HG03097 (cell line): ENCODE measurements at regions not wholly inside any gene's neighbourhood (a gene's known extent, or its start where the extent isn't known, plus 50 kb on each side); places are given as distances from the start of the nearest gene placed in this dataset.
"Not testable (repeated sequence)": the region's sequence is repeated elsewhere in the genome, so short reads cannot be mapped to it uniquely, and the experiment has no call there.

Source experiments
- ATAC-seq: cut with Tn5 transposase; IDR thresholded peaks from one replicate; pipeline ENCODE4 v1.9.1; 2021; ENCODE audit not compliant: unreplicated experiment, low FRiP score

DNA sequence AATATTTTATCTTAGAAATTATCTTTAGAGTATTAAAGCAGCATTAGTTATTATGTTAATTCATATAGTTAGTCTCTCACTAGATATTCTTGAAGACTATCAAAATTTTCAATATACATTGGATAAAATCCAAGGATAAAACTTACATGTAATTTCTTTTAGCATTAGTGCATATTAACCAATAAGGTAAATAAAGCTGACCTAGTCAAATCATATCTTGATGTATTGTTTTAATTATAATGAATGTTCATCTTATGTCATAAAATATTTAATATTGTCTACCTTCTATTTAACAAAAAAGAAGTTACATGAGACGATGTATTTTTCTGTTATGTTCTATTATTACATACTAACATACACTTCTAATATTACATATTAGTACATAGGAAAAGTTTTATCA is 301.7 kb upstream of the DAB2 start:
- no peak for ATAC-seq

GRCh38 chr5:39721394-39721793 is 296.6 kb upstream of the DAB2 start:
- no peak for ATAC-seq

DNA sequence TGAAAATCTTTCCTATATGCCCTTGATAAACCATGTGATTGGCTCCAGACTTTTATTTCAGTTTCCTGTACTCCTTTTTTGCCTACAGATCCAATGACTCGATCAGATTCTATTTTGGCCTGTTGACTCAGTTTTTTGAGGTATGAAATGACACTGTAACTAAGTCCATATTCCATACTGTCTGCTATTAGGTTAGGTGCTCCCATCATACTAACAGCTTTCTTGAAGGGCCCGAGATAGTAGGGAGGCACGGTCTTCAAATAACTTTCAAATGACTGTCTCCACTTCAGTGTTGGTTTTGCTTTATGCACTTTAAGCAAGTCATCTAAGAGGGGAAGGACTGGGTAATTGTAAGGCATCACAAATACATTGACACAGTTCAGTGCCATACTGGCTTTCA is 295.4 kb upstream of the DAB2 start:
- ATAC-seq, result no peak

DNA sequence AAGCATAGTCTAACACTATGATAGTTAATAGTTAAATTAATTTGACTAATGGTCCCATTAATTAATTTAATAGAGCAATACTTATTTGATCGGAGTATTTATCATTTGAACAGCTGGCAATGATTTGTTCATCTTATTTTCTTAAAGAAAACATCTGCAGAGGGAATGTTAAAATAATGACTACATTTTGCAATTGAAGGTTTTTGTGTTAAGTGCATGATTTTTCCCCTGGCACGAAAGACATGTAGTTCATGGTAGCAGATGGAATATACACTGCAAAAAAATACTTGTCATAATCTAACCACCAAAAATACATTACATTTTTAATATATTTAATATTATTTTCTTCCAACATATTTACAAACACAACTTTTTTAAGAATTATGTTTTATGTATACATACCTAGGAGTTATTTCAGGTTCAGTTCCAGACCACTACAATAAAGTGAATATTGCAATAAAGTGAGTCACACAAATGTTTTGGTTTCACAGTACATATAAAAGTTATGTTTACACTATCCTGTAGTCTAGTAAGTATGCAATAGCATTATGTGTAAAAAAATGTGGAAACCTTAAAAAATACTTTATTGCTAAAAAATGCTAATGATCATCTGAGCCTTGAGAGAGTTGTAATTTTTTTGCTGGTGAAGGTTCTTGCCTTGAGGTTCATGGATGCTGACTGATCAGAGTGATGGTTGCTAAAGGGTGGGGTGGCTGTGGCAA is 292.6 kb upstream of the DAB2 start:
- ATAC-seq, result no peak

GRCh38 chr5:39716532-39717028 is 291.8 kb upstream of the DAB2 start:
- ATAC-seq, result no peak

GRCh38 chr5:39714036-39714698 is 289.4 kb upstream of the DAB2 start:
- ATAC-seq, result no peak

GRCh38 chr5:39713250-39713916 is 288.6 kb upstream of the DAB2 start:
- ATAC-seq, result no peak

DNA sequence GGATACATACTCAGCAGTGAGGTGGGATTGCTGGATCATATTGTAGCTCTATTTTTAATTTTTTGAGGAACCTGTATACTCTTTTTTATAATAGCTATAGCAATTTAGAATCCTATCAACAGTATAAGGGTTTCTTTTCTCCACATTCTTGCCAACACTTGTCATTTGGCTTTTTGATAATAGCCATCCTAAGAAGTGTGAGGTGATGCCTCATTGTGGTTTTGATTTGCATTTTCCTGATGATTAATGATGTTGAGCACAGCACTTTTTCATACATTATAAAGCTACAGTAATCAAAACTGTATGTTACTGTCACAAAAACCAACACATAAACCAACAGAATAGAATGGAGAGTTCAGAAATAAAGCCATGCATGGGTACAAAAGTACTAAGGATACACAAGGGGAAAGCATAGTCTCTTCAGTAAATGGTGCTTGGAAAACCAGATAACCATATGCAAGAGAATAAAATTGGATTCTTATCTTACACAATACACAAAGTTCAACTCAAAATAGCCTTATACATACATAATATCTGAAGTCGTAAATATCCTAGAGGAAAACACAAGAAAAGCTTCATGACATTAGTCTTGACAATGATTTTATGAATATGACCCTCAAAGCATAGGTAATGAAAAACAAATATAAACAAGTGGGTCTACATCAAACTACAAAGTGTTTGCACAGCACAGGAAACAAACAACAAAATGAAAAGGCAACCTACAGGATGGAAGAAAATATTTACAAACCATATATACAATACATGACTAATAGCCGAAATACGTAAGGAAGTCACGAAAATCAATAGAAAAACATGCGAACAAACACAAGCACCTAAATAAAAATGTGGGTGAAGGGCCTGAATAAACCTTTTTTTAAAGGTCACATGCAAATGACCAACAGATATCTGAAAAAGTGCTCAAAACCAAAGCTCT is 287.8 kb upstream of the DAB2 start:
- ATAC-seq, result no peak

- no peak for ATAC-seq
Observed at GRCh38 chr5:39711821-39712220, 287.0 kb upstream of the DAB2 start.

- no peak for ATAC-seq
Observed at GRCh38 chr5:39709032-39709431, 284.3 kb upstream of the DAB2 start.

DNA sequence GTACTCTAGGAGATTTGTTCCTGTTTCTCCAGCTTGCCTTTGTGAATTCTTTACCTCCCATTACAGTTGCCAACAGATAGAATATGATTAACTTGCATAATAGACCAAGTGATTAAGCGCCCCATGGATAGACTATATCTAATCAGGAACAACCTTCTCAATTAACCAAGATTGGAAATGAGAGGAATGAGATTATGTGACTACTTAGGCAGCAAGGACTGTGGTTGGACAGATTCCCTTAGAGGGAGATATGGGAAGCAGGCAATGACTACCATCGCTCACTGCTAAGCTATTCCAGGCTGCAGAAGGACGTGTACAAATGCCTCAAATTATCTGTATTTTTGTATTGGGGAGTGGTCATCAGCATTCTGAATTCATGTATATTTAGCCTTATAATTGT is 278.1 kb upstream of the DAB2 start:
- no peak for ATAC-seq

GRCh38 chr5:39700523-39700922 is 275.7 kb upstream of the DAB2 start:
- ATAC-seq, result no peak

DNA sequence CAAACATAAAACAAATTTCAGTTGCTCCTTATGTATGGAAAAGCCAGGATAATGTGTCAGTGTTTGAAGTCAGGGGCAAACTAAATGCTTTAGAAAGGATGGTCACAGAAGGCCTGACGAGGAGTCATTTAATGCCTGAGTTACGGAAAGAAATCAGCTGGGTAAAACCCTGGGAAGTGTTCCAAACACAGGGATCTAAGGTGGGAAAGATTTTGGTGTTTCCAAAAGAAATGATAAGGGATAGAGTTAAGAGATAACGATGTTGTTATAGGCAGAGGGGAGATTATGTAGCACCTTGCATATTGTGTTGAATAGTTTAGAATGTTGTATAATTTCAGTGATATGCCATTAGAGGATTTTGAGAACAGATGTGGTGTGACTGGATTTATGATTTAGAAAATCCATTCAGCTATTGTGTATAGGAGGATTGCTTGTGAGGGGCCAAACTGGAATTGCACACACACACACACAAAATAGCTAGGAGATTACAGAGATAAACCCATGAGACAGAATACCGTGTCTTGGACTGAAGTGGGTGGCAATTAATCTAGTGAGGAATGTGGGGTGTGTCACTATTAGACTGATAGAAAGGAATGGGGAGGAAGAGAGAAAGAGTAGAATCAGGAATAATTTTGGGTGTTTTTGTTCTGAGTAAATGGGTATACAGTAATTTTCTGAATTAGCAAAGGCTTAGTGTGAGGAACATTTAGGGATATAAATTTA is 274.2 kb upstream of the DAB2 start:
- no peak for ATAC-seq

DNA sequence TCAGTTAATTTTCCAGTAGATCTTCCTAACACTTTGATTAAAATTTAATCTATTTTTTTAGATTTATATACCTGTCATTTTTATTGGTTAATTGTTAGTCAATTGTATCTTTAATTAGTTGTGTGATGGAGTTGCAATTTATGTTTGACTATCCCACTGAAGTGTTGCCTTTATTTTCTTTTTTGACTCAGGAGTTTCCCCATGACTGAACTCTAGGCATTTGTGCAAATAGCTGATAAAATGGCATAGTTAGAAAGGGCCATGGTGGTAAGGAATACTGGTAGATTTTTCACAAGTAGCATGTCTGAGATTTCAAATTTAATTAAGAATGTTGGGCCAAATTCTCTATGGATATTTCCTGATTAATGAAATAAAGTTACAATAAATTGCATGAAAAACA is 273.1 kb upstream of the DAB2 start:
- ATAC-seq, result no peak

DNA sequence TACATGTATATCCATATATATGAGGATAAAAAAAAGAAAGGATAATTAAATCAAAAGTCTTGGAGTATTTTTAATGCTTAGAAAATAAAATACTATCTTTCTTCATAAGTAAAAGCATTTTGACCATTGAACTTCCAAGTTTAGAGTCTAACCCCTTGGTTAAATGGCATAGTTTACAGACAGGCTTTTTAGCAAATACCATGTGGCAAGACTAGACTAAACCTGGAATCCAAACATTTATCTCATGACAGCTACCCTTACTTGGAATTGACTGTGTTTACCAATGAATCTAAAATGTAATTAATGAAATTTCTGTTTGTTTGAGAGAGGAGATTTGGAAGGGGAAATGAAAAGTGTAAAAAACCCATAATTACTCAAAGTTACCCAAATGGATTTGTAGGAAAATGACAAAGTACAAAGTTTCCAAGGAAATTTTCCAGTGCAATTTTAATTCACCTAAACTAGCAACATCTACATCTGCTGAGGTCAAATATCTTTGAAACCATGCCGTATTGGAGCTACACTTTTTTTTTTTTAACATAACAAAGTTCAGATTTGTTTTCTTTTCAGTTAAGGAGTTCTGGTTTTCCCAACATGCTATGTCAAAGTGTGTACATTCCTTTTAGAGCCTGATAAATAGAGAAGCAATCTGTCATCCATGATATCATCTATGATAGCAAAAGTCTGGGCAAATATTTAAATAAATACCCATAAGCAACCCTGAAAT is 272.1 kb upstream of the DAB2 start:
- ATAC-seq, result no peak

GRCh38 chr5:39691993-39692392 is 267.2 kb upstream of the DAB2 start:
- ATAC-seq, result no peak

GRCh38 chr5:39691136-39691535 is 266.4 kb upstream of the DAB2 start:
- no peak for ATAC-seq

DNA sequence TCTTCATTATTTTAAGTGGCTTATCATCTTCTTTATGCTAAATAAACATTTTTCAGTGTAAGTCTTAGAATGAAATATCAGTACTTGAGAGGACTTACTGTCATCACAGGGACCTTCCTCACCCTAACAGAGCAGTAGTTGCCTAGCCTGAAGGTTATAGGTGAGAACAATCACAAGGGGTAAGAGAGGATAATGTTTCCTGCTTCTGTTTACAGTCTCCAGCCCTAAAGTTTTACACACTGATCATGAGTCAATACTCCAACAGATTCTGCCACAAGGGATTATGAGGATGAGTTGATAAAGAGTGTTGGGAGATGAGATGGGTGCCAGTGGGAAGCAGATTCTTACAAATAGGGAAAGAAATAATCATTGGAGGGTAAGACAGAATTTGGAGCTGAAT is 265.1 kb upstream of the DAB2 start:
- no peak for ATAC-seq

DNA sequence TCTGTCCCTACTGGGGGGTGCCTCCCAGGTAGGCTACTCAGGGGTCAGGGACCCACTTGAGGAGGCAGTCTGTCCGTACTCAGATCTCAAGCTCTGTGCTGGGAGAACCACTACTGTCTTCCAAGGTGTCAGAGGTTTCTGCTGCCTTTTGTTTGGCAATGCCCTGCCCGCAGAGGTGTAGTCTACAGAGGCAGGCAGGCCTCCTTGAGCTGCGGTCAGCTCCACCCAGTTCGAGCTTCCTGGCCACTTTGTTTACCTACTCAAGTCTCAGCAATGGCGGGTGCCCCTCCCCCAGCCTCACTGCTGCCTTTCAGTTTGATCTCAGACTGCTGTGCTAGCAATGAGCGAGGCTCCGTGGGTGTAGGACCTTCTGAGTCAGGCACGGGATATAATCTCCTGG is 263.1 kb upstream of the DAB2 start:
- not testable (repeated sequence) for ATAC-seq
